Uterus (tissue), 2 donors: ENCODE measurements at regions not wholly inside any gene's neighbourhood (a gene's known extent, or its start where the extent isn't known, plus 50 kb on each side); places are given as distances from the start of the nearest gene placed in this dataset.
"Not testable (repeated sequence)": the region's sequence is repeated elsewhere in the genome, so short reads cannot be mapped to it uniquely, and the experiment has no call there.

ENCODE experiments used
- POLR2A ChIP-seq, 2 donors: fragments of 450-650 bp; IDR thresholded peaks; one replicate each; pipeline ENCODE4 v1.6.1; 2016; ENCODE audit warnings: antibody characterized with exemption in 2 of 2, mild to moderate bottlenecking in 1 of 2, moderate library complexity in 1 of 2
- TF ChIP-seq, protein P1 (sequence below), 4 experiments: fragments of 200-600 bp in 2 of 4; fragments of 450-650 bp in 2 of 4; sonication (generic) in 2 of 4; IDR thresholded peaks; one replicate each; pipeline ENCODE4 v1.5.1; 2016 to 2019; ENCODE audit warnings: antibody characterized with exemption in 4 of 4, mild to moderate bottlenecking in 2 of 4, moderate library complexity in 1 of 4

DNA sequence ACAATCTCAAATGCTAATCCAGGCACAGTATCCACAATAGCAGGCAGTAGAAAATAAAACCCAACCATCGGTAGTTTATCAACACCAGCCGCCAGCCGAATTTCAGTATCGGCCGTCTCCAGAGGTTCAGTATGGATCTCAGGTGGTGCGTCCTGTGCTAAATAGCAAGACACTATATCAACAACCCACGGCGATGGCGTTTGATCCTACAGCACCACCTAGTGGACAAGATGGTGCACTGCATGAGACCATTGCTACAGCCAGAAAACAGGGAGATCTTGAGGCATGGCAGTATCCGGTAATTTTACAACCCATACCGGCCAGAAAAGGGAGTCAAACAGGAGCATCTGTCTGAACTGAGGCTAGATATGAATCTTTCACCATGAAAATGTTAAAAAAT is 112.0 kb upstream of the FRG2C start:
- TF ChIP-seq, protein P1, sequence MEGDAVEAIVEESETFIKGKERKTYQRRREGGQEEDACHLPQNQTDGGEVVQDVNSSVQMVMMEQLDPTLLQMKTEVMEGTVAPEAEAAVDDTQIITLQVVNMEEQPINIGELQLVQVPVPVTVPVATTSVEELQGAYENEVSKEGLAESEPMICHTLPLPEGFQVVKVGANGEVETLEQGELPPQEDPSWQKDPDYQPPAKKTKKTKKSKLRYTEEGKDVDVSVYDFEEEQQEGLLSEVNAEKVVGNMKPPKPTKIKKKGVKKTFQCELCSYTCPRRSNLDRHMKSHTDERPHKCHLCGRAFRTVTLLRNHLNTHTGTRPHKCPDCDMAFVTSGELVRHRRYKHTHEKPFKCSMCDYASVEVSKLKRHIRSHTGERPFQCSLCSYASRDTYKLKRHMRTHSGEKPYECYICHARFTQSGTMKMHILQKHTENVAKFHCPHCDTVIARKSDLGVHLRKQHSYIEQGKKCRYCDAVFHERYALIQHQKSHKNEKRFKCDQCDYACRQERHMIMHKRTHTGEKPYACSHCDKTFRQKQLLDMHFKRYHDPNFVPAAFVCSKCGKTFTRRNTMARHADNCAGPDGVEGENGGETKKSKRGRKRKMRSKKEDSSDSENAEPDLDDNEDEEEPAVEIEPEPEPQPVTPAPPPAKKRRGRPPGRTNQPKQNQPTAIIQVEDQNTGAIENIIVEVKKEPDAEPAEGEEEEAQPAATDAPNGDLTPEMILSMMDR (IDR thresholded peaks at IDR 0.05): not testable (repeated sequence)
- TF ChIP-seq POLR2A (IDR thresholded peaks at IDR 0.05): not testable (repeated sequence)
